OCI-LY7 (cell line): ENCODE measurements at regions not wholly inside any gene's neighbourhood (a gene's known extent, or its start where the extent isn't known, plus 50 kb on each side); places are given as distances from the start of the nearest gene placed in this dataset.

Source experiments
- BruUV-seq: library from RNA; stranded (reverse); fragments of 400-500 nt; replicated peaks from 2 replicates; lab custom pipeline; 2021; lab: Mats Ljungman, UMichigan
- CTCF ChIA-PET: fragments of 300-600 bp; sonication (Branson Sonifier 250); formaldehyde crosslinking; loops from one replicate; lab custom pipeline; 2022; ENCODE audit warnings: antibody characterized with exemption; ENCODE audit not compliant: unreplicated experiment; lab: Charles Lee
- POLR2A ChIA-PET: fragments of 300-600 bp; sonication (Branson Sonifier 250); formaldehyde crosslinking; loops from one replicate; lab custom pipeline; 2022; ENCODE audit warnings: antibody characterized with exemption; lab: Charles Lee
- DNase-seq: peaks from one replicate; pipeline ENCODE4 v3.0.0-alpha.2; 2015; ENCODE audit warnings: low spot score
- H2AFZ ChIP-seq: fragments of 200-600 bp; sonication (generic), shearing (Covaris generic); 2 replicates; pipeline ENCODE4 v1.6.1; 2014; ENCODE audit warnings: mild to moderate bottlenecking, antibody characterized with exemption, low read length, moderate library complexity
- H3K27ac ChIP-seq: fragments of 200-600 bp; sonication (generic); 2 replicates; pipeline ENCODE4 v1.5.1; 2014; ENCODE audit warnings: mixed run types, low read depth, mild to moderate bottlenecking, moderate library complexity, low read length, inconsistent platforms; ENCODE audit not compliant: poor library complexity, severe bottlenecking
- H3K36me3 ChIP-seq: fragments of 200-600 bp; sonication (generic); 2 replicates; pipeline ENCODE4 v1.6.1; 2014; ENCODE audit warnings: mild to moderate bottlenecking, antibody characterized with exemption, low read length, moderate library complexity, mixed read lengths; ENCODE audit not compliant: insufficient read depth
- H3K4me1 ChIP-seq: fragments of 200-600 bp; sonication (generic); 2 replicates; pipeline ENCODE4 v1.5.1; 2014; ENCODE audit warnings: mild to moderate bottlenecking, low read length; ENCODE audit not compliant: insufficient read depth, poor library complexity, severe bottlenecking
- H3K4me2 ChIP-seq: fragments of 200-600 bp; sonication (generic); 2 replicates; pipeline ENCODE4 v1.6.1; 2014; ENCODE audit warnings: mild to moderate bottlenecking, low read length
- H3K4me3 ChIP-seq: fragments of 200-600 bp; sonication (generic); 2 replicates; pipeline ENCODE4 v1.5.1; 2014; ENCODE audit warnings: mild to moderate bottlenecking, low read depth, low read length; ENCODE audit not compliant: poor library complexity, severe bottlenecking
- H3K79me2 ChIP-seq: fragments of 200-600 bp; sonication (generic); 2 replicates; pipeline ENCODE4 v1.6.1; 2016; ENCODE audit warnings: low read depth, mild to moderate bottlenecking, low read length, moderate library complexity, mixed read lengths; ENCODE audit not compliant: insufficient read depth
- H3K9me2 ChIP-seq: fragments of 200-600 bp; sonication (generic); 2 replicates; pipeline ENCODE4 v1.6.1; 2016; ENCODE audit warnings: mild to moderate bottlenecking, low read length, mixed read lengths; ENCODE audit not compliant: insufficient read depth
- H3K9me3 ChIP-seq: fragments of 200-600 bp; sonication (generic); 2 replicates; pipeline ENCODE4 v1.6.1; 2014; ENCODE audit warnings: mild to moderate bottlenecking, mixed run types, low read length, mixed read lengths
- H4K20me1 ChIP-seq: fragments of 200-600 bp; sonication (generic); 2 replicates; pipeline ENCODE4 v1.6.1; 2014; ENCODE audit warnings: mild to moderate bottlenecking, antibody characterized with exemption, low read length, moderate library complexity, mixed read lengths; ENCODE audit not compliant: insufficient read depth
- EZH2phosphoT487 ChIP-seq: fragments of 200-600 bp; sonication (generic); IDR thresholded peaks from 2 replicates; pipeline ENCODE4 v1.6.1; 2018; ENCODE audit warnings: low read depth, borderline replicate concordance, mild to moderate bottlenecking, mixed run types, antibody characterized with exemption, low read length, moderate library complexity, mixed read lengths
- intact Hi-C: fragments of 100-400 bp; cut with micrococcal nuclease; formaldehyde crosslinking; loops from one replicate; pipeline ENCODE4 v1.10.0; 2022; ENCODE audit not compliant: unreplicated experiment
- TF ChIP-seq, protein P1 (sequence below): fragments of 200-600 bp; sonication (generic); conservative IDR thresholded peaks from 2 replicates; pipeline ENCODE4 v1.5.1; 2014; ENCODE audit warnings: mild to moderate bottlenecking, antibody characterized with exemption, low read length, moderate library complexity, mixed read lengths

GRCh38 chr20:40551125-40551530 lies 137.9 kb downstream of the MAFB start:
- H3K27ac ChIP-seq: no peak overlapping the region
- H3K4me3 ChIP-seq: no peak overlapping the region
- no peaks in the 10 kb centered on the region for H3K9me2 ChIP-seq
- H4K20me1 ChIP-seq: no peaks in the 10 kb centered on the region
- H3K9me3 ChIP-seq: no peaks in the 10 kb centered on the region
- no peaks in the 10 kb centered on the region for H3K79me2 ChIP-seq
- TF ChIP-seq, protein P1, sequence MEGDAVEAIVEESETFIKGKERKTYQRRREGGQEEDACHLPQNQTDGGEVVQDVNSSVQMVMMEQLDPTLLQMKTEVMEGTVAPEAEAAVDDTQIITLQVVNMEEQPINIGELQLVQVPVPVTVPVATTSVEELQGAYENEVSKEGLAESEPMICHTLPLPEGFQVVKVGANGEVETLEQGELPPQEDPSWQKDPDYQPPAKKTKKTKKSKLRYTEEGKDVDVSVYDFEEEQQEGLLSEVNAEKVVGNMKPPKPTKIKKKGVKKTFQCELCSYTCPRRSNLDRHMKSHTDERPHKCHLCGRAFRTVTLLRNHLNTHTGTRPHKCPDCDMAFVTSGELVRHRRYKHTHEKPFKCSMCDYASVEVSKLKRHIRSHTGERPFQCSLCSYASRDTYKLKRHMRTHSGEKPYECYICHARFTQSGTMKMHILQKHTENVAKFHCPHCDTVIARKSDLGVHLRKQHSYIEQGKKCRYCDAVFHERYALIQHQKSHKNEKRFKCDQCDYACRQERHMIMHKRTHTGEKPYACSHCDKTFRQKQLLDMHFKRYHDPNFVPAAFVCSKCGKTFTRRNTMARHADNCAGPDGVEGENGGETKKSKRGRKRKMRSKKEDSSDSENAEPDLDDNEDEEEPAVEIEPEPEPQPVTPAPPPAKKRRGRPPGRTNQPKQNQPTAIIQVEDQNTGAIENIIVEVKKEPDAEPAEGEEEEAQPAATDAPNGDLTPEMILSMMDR: no peak
- TF ChIP-seq EZH2phosphoT487: no peak
- no peaks in the 10 kb centered on the region for H3K4me1 ChIP-seq
- H3K36me3 ChIP-seq: no peaks in the 10 kb centered on the region
- no TSS peak for BruUV-seq
- ChIA-PET CTCF (interaction anchor here (0.6 kb wide), 1 partner anchor 167 kb away, joined by 4 read pairs; no protein-coding TSS in a partner anchor), POLR2A (interaction anchor here (0.6 kb wide), 1 partner anchor 23 kb away, joined by 3 read pairs; no protein-coding TSS in a partner anchor)
- DNase-seq: no peak
- H2AFZ ChIP-seq: no peak overlapping the region
- intact Hi-C loops: no loop called here
- H3K4me2 ChIP-seq: no peak overlapping the region

DNA sequence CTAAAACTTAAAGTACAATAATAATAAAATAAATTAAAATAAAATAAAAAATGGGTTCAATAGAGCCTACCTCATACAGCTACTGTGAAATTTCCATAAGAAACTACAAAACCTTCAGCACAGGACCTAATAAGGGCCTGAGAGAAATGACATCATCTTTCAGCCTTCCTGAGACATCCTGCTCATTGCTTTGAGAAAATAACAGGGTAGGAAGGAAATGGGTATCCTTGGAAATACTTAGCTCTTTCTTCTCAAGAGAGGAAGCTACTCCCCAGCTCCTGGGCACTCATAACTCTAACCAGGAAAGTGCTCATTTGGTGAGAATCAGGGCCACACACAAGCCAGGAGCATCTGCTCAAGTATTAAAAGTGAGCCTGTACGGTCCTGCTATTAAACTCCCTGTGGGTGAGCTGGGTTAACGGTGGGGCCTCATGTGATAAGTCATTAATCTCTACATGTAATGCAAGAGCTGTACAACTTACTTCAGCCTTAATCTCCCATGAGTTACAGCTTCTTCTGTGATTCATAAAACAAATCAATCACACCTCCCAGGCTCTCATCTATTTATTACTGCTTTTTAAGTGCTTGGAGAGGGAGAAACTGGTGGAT lies 141.4 kb downstream of the MAFB start:
- Histone ChIP-seq H3K79me2 (no peaks in the 10 kb centered on the region), H3K4me1 (no peaks in the 10 kb centered on the region), H3K9me3 (no peaks in the 10 kb centered on the region), H3K4me2 (no peak overlapping the region), H3K4me3 (no peak overlapping the region), H4K20me1 (no peaks in the 10 kb centered on the region), H3K27ac (no peak overlapping the region), H3K9me2 (no peaks in the 10 kb centered on the region), H2AFZ (no peak overlapping the region), H3K36me3 (no peaks in the 10 kb centered on the region)
- intact Hi-C loops: no loop called here
- DNase-seq: no peak
- CTCF ChIA-PET: no interaction called here
- BruUV-seq: no TSS peak
- POLR2A ChIA-PET: no interaction called here
- TF ChIP-seq, protein P1: no peak

DNA sequence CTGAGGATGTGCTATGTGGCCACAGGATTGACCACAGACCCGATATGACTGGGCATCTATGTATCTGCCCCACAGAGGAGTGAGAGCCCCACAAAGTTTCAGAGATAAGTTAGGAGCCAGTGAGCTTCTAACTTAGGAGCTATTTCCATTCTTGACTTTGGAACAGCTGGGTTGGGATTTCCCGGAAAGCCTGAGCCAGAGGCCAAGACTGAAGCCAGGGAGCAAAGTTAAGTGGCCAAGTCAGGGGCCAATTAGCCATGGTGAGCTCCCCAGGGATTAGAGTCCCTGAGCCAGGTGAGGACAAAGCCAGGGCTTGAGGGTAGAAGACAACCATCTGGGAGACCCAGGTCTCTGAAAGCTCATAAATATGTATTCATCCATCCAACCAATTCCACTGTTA lies 143.6 kb downstream of the MAFB start:
- POLR2A ChIA-PET: interaction anchor here (0.7 kb wide), 1 partner anchor 13 kb away, joined by 3 read pairs; no protein-coding TSS in a partner anchor
- no peaks in the 10 kb centered on the region for H3K9me2 ChIP-seq
- H4K20me1 ChIP-seq: no peaks in the 10 kb centered on the region
- CTCF ChIA-PET: no interaction called here
- H2AFZ ChIP-seq: no peak overlapping the region
- no peaks in the 10 kb centered on the region for H3K36me3 ChIP-seq
- no peak overlapping the region for H3K4me2 ChIP-seq
- H3K4me1 ChIP-seq: no peaks in the 10 kb centered on the region
- no peak for DNase-seq
- intact Hi-C loops: no loop called here
- TF ChIP-seq EZH2phosphoT487: no peak
- TF ChIP-seq, protein P1: no peak
- H3K4me3 ChIP-seq: no peak overlapping the region
- H3K9me3 ChIP-seq: no peaks in the 10 kb centered on the region
- H3K79me2 ChIP-seq: no peaks in the 10 kb centered on the region
- no TSS peak for BruUV-seq
- H3K27ac ChIP-seq: no peak overlapping the region
